ENCODE measurements at regions not wholly inside any gene's neighbourhood (a gene's known extent, or its start where the extent isn't known, plus 50 kb on each side); places are given as distances from the start of the nearest gene placed in this dataset.

- H3K27me3 ChIP-seq (replicated peaks; ENCODE audit: insufficient read depth) = no peaks in the 10 kb centered on the region
- no peak for DNase-seq (ENCODE audit: low spot score)
- H3K4me1 ChIP-seq (ENCODE audit: control insufficient read depth in 1 of 2, low read depth in 2 of 2) = peaks cover 4 to 13% of the 10 kb centered on the region in 2 donors
- TF ChIP-seq CTCF (IDR thresholded peaks at IDR 0.05) = no peak
- H3K27ac ChIP-seq = no peak overlapping the region
- no peaks in the 10 kb centered on the region for H3K9me3 ChIP-seq
- no peak for ATAC-seq (ENCODE audit: insufficient number of reproducible peaks, low FRiP score, low read depth)
- H3K4me3 ChIP-seq = no peak overlapping the region
- no peaks in the 10 kb centered on the region for H3K36me3 ChIP-seq
Observed at GRCh38 chr16:86781046-86781445, 202.7 kb downstream of the FOXL1 start.

- no peaks in the 10 kb centered on the region for H3K36me3 ChIP-seq
- H3K4me3 ChIP-seq = no peak overlapping the region
- H3K27ac ChIP-seq = no peak overlapping the region
- ATAC-seq (ENCODE audit: insufficient number of reproducible peaks, low FRiP score, low read depth) = no peak
- H3K4me1 ChIP-seq (ENCODE audit: control insufficient read depth in 1 of 2, low read depth in 2 of 2) = peaks cover 4 to 13% of the 10 kb centered on the region in 2 donors
- H3K27me3 ChIP-seq (replicated peaks; ENCODE audit: insufficient read depth) = no peaks in the 10 kb centered on the region
- DNase-seq (ENCODE audit: low spot score) = no peak
- TF ChIP-seq CTCF (IDR thresholded peaks at IDR 0.05) = no peak
- H3K9me3 ChIP-seq = no peaks in the 10 kb centered on the region
Observed at GRCh38 chr16:86783636-86784626, 205.6 kb downstream of the FOXL1 start.

- Histone ChIP-seq H3K4me3 (no peak overlapping the region), H3K4me1 (ENCODE audit: control insufficient read depth in 1 of 2, low read depth in 2 of 2) (peaks cover 4 to 13% of the 10 kb centered on the region in 2 donors), H3K36me3 (no peaks in the 10 kb centered on the region), H3K27me3 (replicated peaks; ENCODE audit: insufficient read depth) (no peaks in the 10 kb centered on the region), H3K27ac (no peak overlapping the region), H3K9me3 (no peaks in the 10 kb centered on the region)
- TF ChIP-seq CTCF (IDR thresholded peaks at IDR 0.05) = no peak
- DNase-seq (ENCODE audit: low spot score) (no peak), ATAC-seq (ENCODE audit: insufficient number of reproducible peaks, low FRiP score, low read depth) (no peak)
Observed at GRCh38 chr16:86786338-86786737, 208.0 kb downstream of the FOXL1 start.

GRCh38 chr16:86786994-86787393, 208.6 kb downstream of the FOXL1 start:
- ATAC-seq (ENCODE audit: insufficient number of reproducible peaks, low FRiP score, low read depth) (no peak), DNase-seq (ENCODE audit: low spot score) (no peak)
- TF ChIP-seq CTCF (IDR thresholded peaks at IDR 0.05) = no peak
- Histone ChIP-seq H3K36me3 (no peaks in the 10 kb centered on the region), H3K27ac (no peak overlapping the region), H3K4me3 (no peak overlapping the region), H3K4me1 (ENCODE audit: control insufficient read depth in 1 of 2, low read depth in 2 of 2) (peaks cover 4 to 13% of the 10 kb centered on the region in 2 donors), H3K27me3 (replicated peaks; ENCODE audit: insufficient read depth) (no peaks in the 10 kb centered on the region), H3K9me3 (no peaks in the 10 kb centered on the region)

GRCh38 chr16:86787538-86787937, 209.2 kb downstream of the FOXL1 start:
- no peak for TF ChIP-seq CTCF (IDR thresholded peaks at IDR 0.05)
- no peak for DNase-seq (ENCODE audit: low spot score)
- H3K36me3 ChIP-seq = no peaks in the 10 kb centered on the region
- no peak overlapping the region for H3K4me3 ChIP-seq
- H3K27ac ChIP-seq = no peak overlapping the region
- no peak for ATAC-seq (ENCODE audit: insufficient number of reproducible peaks, low FRiP score, low read depth)
- no peaks in the 10 kb centered on the region for H3K9me3 ChIP-seq
- no peaks in the 10 kb centered on the region for H3K27me3 ChIP-seq (replicated peaks; ENCODE audit: insufficient read depth)
- H3K4me1 ChIP-seq (ENCODE audit: control insufficient read depth in 1 of 2, low read depth in 2 of 2) = peaks cover 4 to 13% of the 10 kb centered on the region in 2 donors

Data from thoracic aorta (tissue), 2 donors.